Endometrium (tissue), 2 donors: ENCODE measurements at regions not wholly inside any gene's neighbourhood (a gene's known extent, or its start where the extent isn't known, plus 50 kb on each side); places are given as distances from the start of the nearest gene placed in this dataset.

Experiments
- FAIRE-seq: peaks from 2 replicates; lab custom pipeline; 2012; peaks lifted over from hg19 to GRCh38; lab: Jason Lieb, UNC
- donor health status: control.
- donor health status: control.

GRCh38 chr12:31781894-31782540 lies 53.2 kb upstream of the AMN1 start:
- FAIRE-seq, result no peak

GRCh38 chr12:31780096-31780495 lies 51.3 kb upstream of the AMN1 start:
- FAIRE-seq, result no peak

DNA sequence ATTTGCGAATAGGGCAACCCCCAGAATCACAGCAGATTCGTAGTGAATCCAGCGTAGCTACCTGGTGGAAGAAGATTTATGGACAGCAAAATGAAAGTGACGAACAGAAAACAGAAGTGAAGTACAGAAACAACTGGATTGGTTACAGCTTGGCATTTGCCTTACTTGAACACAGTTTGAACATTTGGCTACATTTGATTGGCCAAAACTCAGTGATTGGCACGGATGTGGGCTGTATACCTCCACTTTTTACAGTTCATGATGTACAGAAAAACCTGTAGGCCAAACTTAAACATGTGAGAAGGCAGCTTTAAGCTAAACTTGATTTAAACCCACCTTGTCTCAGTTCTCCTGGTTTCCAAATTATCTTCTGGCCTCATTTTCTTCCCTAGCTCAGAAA lies 49.9 kb upstream of the AMN1 start:
- FAIRE-seq, result no peak
